GM19397 (cell line): ENCODE measurements at regions not wholly inside any gene's neighbourhood (a gene's known extent, or its start where the extent isn't known, plus 50 kb on each side); places are given as distances from the start of the nearest gene placed in this dataset.
"Not testable (repeated sequence)": the region's sequence is repeated elsewhere in the genome, so short reads cannot be mapped to it uniquely, and the experiment has no call there.

Source experiments
- ATAC-seq: cut with Tn5 transposase; IDR thresholded peaks from one replicate; pipeline ENCODE4 v1.9.1; 2021; ENCODE audit warnings: mild to moderate bottlenecking, moderate library complexity; ENCODE audit not compliant: unreplicated experiment

- ATAC-seq, result not testable (repeated sequence)
Measured at GRCh38 chr7:113176180-113176579, 57.8 kb upstream of the SMIM30 start.

GRCh38 chr7:113175525-113176104 is 57.3 kb upstream of the SMIM30 start:
- no peak for ATAC-seq

GRCh38 chr7:113172726-113173125 is 54.4 kb upstream of the SMIM30 start:
- ATAC-seq, result no peak

GRCh38 chr7:113170591-113170990 is 52.2 kb upstream of the SMIM30 start:
- no peak for ATAC-seq
